Esophagus squamous epithelium (tissue), 5 donors: ENCODE measurements at regions not wholly inside any gene's neighbourhood (a gene's known extent, or its start where the extent isn't known, plus 50 kb on each side); places are given as distances from the start of the nearest gene placed in this dataset.

Source experiments
- DNase-seq: peaks from one replicate; lab custom pipeline; 2025; lab: John Stamatoyannopoulos, UW
- H3K27ac ChIP-seq, 4 donors: fragments of 200-600 bp; sonication (generic); one replicate each; pipeline ENCODE4 v1.5.1; 2016 to 2019; ENCODE audit warnings: mild to moderate bottlenecking in 1 of 4
- H3K27me3 ChIP-seq, 4 donors: fragments of 200-600 bp; sonication (generic); 1 replicate in 3 of 4; 2 replicates in 1 of 4; pipeline versions ENCODE4 v1.5.1 to v1.6.0; 2017 to 2021; ENCODE audit warnings: antibody characterized with exemption in 1 of 4
- H3K36me3 ChIP-seq, 3 donors: fragments of 200-600 bp; sonication (generic); one replicate each; pipeline ENCODE4 v1.5.1; 2016 to 2019
- H3K4me1 ChIP-seq, 3 donors: fragments of 200-600 bp; sonication (generic); one replicate each; pipeline ENCODE4 v1.5.1; 2017 to 2019
- H3K4me3 ChIP-seq, 4 donors: fragments of 200-600 bp; sonication (generic); 1 replicate in 3 of 4; 2 replicates in 1 of 4; pipeline ENCODE4 v1.5.1; 2016 to 2019; ENCODE audit warnings: mild to moderate bottlenecking in 2 of 4, moderate library complexity in 1 of 4
- H3K9me3 ChIP-seq, 3 donors: fragments of 200-600 bp; sonication (generic); one replicate each; pipeline ENCODE4 v1.5.1; 2016 to 2019
- CTCF ChIP-seq, 6 experiments: fragments of 450-650 bp in 4 of 6; fragments of 200-600 bp in 2 of 6; sonication (generic) in 2 of 6; IDR thresholded peaks; one replicate each; pipeline ENCODE4 v1.5.1; 2016 to 2019; ENCODE audit warnings: antibody characterized with exemption in 6 of 6, mild to moderate bottlenecking in 4 of 6, moderate library complexity in 4 of 6
- POLR2A ChIP-seq, 4 donors: fragments of 450-650 bp; IDR thresholded peaks; one replicate each; pipeline ENCODE4 v1.6.1; 2017; ENCODE audit warnings: antibody characterized with exemption in 4 of 4, mild to moderate bottlenecking in 4 of 4, moderate library complexity in 3 of 4
- WGBS, 2 donors: methylation state at CpG; one replicate each; pipeline ENCODE4 v1.1.5; 2018; 5-methylcytosine and 5-hydroxymethylcytosine counted together
- intact Hi-C: fragments of 100-400 bp; cut with DNase I; formaldehyde crosslinking; loops from one replicate; pipeline ENCODE4 v1.15.0; 2022
- donor health status: DM: yes; HTN: yes; CAD: no.

- no peak overlapping the region for H3K27ac ChIP-seq
- WGBS, 2 donors: 86 to 96% methylated on average over 9 to 10 of the region's 14 CpGs
- TF ChIP-seq POLR2A (IDR thresholded peaks at IDR 0.05): no peak
- no peak for TF ChIP-seq CTCF (IDR thresholded peaks at IDR 0.05)
- H3K27me3 ChIP-seq: peaks cover 0 to 87% (median 0%) of the 10 kb centered on the region in 4 donors
- no peaks in the 10 kb centered on the region for H3K9me3 ChIP-seq
- H3K4me3 ChIP-seq: no peak overlapping the region
- peaks cover 0 to 6% (median 0%) of the 10 kb centered on the region in 3 donors for H3K4me1 ChIP-seq
- DNase-seq: no peak
- H3K36me3 ChIP-seq: no peaks in the 10 kb centered on the region
- intact Hi-C loops: no loop called here
These were observed 72.5 kb upstream of the SHISAL1 start for GRCh38 chr22:44385296-44385610.

- Histone ChIP-seq H3K36me3 (no peaks in the 10 kb centered on the region), H3K27me3 (peaks cover 0 to 87% (median 0%) of the 10 kb centered on the region in 4 donors), H3K4me1 (peaks cover 0 to 6% (median 0%) of the 10 kb centered on the region in 3 donors), H3K9me3 (no peaks in the 10 kb centered on the region), H3K27ac (no peak overlapping the region), H3K4me3 (no peak overlapping the region)
- DNase-seq: no peak
- no peak for TF ChIP-seq POLR2A (IDR thresholded peaks at IDR 0.05)
- no peak for TF ChIP-seq CTCF (IDR thresholded peaks at IDR 0.05)
- intact Hi-C loops: no loop called here
- WGBS, 2 donors: 78 to 82% methylated on average over 9 to 10 of the region's 12 CpGs
These were observed 72.0 kb upstream of the SHISAL1 start for GRCh38 chr22:44384563-44385295.

DNA sequence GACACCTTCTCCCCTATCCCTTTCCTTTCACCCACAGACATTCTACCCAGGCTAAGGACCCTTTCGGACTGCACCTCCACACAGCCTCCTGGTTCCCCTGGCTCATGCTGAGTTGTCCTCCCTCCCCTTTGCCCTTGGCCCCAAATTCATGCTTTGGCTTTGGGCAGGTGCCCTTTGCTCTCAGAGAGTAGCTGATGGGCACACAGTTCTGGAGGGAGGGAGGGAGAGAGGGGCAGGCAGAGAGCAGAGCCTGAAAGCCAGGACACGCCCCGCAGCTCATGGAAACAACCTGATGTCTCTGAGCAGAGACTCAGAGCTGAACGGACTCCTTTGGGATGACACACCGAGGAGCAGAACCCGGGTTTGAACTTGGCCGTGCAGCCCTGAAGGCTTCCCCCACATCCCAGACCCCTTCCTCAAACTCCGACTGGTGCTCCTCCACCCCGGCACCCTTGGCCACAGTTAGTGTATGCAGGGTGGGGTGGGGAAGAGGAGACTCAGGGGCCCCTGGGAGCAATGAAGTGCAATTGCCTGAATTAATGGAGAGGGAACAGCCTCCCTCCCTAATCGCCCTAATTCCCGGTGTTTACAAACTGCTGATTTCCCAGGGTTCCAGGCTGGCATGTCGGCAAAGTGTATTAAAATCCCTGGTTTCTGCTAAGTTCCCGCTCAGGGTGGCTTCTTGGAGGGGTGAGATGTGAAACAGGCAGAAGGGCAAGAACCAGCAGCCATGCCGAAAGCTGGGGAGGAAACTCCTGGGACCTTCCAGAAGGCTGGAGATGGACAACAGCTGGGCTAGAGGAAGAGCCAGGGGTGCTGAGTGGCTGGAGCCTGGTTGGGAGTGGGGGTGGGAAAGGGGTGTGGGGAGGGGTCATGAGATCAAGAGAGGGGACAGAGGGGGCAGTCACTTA lies 71.2 kb upstream of the SHISAL1 start:
- WGBS, 2 donors: 76 to 77% methylated on average over 5 to 11 of the region's 14 CpGs
- H3K27ac ChIP-seq: no peak overlapping the region
- peaks cover 0 to 82% (median 0%) of the 10 kb centered on the region in 4 donors for H3K27me3 ChIP-seq

GRCh38 chr22:44383064-44383575 lies 70.4 kb upstream of the SHISAL1 start:
- DNase-seq: no peak

More for the DNA sequence above, 71.2 kb upstream of the SHISAL1 start:
- intact Hi-C loops: no loop called here
- no peak for DNase-seq
- no peak for TF ChIP-seq CTCF (IDR thresholded peaks at IDR 0.05)
- TF ChIP-seq POLR2A (IDR thresholded peaks at IDR 0.05): no peak
- Histone ChIP-seq H3K4me1 (peaks cover 0 to 6% (median 0%) of the 10 kb centered on the region in 3 donors), H3K4me3 (no peak overlapping the region), H3K9me3 (no peaks in the 10 kb centered on the region), H3K36me3 (no peaks in the 10 kb centered on the region)

More at GRCh38 chr22:44383064-44383575, 70.4 kb upstream of the SHISAL1 start:
- TF ChIP-seq POLR2A (IDR thresholded peaks at IDR 0.05): no peak
- TF ChIP-seq CTCF (IDR thresholded peaks at IDR 0.05): no peak
- Histone ChIP-seq H3K27me3 (peaks cover 0 to 78% (median 0%) of the 10 kb centered on the region in 4 donors), H3K36me3 (no peaks in the 10 kb centered on the region), H3K4me1 (peaks cover 0 to 6% (median 0%) of the 10 kb centered on the region in 3 donors), H3K27ac (no peak overlapping the region), H3K4me3 (no peak overlapping the region), H3K9me3 (peaks cover 0 to 6% (median 0%) of the 10 kb centered on the region in 3 donors)
- WGBS, 2 donors: 71 to 73% methylated on average over 5 to 6 of the region's 6 CpGs
- intact Hi-C loops: no loop called here
